Ectodermal cell (in vitro differentiated cells): ENCODE measurements at regions not wholly inside any gene's neighbourhood (a gene's known extent, or its start where the extent isn't known, plus 50 kb on each side); places are given as distances from the start of the nearest gene placed in this dataset.
"Not testable (repeated sequence)": the region's sequence is repeated elsewhere in the genome, so short reads cannot be mapped to it uniquely, and the experiment has no call there.

ENCODE experiments used
- H3K27ac ChIP-seq: 2 replicates; pipeline ENCODE4 v1.7.0; 2013; ENCODE audit warnings: mild to moderate bottlenecking, low read depth, low read length; ENCODE audit not compliant: insufficient read depth, poor library complexity, severe bottlenecking
- H3K27me3 ChIP-seq: 2 replicates; pipeline ENCODE4 v1.7.0; 2013; ENCODE audit warnings: mild to moderate bottlenecking, low read length; ENCODE audit not compliant: insufficient read depth, control insufficient read depth, poor library complexity, severe bottlenecking
- H3K36me3 ChIP-seq: one replicate; pipeline ENCODE4 v1.7.0; 2013; ENCODE audit warnings: low read length; ENCODE audit not compliant: control insufficient read depth, insufficient read depth
- H3K4me1 ChIP-seq: one replicate; pipeline ENCODE4 v1.7.0; 2013; ENCODE audit warnings: low read length; ENCODE audit not compliant: control insufficient read depth, insufficient read depth
- H3K4me3 ChIP-seq: 2 replicates; pipeline ENCODE4 v1.7.0; 2013; ENCODE audit warnings: low read depth, low read length, control low read depth; ENCODE audit not compliant: insufficient read depth
- H3K9me3 ChIP-seq: 2 replicates; pipeline ENCODE4 v1.7.0; 2013; ENCODE audit warnings: mild to moderate bottlenecking, low read length, moderate library complexity; ENCODE audit not compliant: control insufficient read depth
- WGBS, 2 experiments: methylation state at CpG; one replicate each; pipeline ENCODE4 v1.1.7; 2013; ENCODE audit warnings: missing lambda C conversion rate in 2 of 2; 5-methylcytosine and 5-hydroxymethylcytosine counted together

GRCh38 chr2:185984670-185985069 lies 246.1 kb downstream of the FSIP2 start:
- Histone ChIP-seq H3K4me3 (no peak overlapping the region), H3K27me3 (no peaks in the 10 kb centered on the region), H3K36me3 (no peaks in the 10 kb centered on the region), H3K4me1 (no peaks in the 10 kb centered on the region), H3K27ac (no peak overlapping the region), H3K9me3 (no peaks in the 10 kb centered on the region)
- WGBS, 2 experiments, result 88 to 89% methylated on average over 1 of the region's 1 CpG

GRCh38 chr2:185988907-185989306 lies 250.3 kb downstream of the FSIP2 start:
- not testable (repeated sequence) for H3K36me3 ChIP-seq, H3K27ac ChIP-seq, H3K4me1 ChIP-seq, H3K9me3 ChIP-seq, H3K4me3 ChIP-seq, H3K27me3 ChIP-seq
- 89 to 94% methylated on average over 5 of the region's 5 CpGs for WGBS, 2 experiments

- WGBS, 2 experiments, result 95 to 96% methylated on average over 5 to 6 of the region's 6 CpGs
- Histone ChIP-seq H3K4me3 (no peak overlapping the region), H3K36me3 (no peaks in the 10 kb centered on the region), H3K9me3 (no peaks in the 10 kb centered on the region), H3K27me3 (no peaks in the 10 kb centered on the region), H3K27ac (no peak overlapping the region), H3K4me1 (no peaks in the 10 kb centered on the region)
Observed at GRCh38 chr2:185990861-185991525, 252.4 kb downstream of the FSIP2 start.

- H3K36me3 ChIP-seq, result no peaks in the 10 kb centered on the region
- H3K9me3 ChIP-seq, result no peaks in the 10 kb centered on the region
- 93 to 94% methylated on average over 2 of the region's 2 CpGs for WGBS, 2 experiments
- H3K4me3 ChIP-seq, result no peak overlapping the region
- no peaks in the 10 kb centered on the region for H3K4me1 ChIP-seq
- H3K27me3 ChIP-seq, result no peaks in the 10 kb centered on the region
- H3K27ac ChIP-seq, result no peak overlapping the region
Observed at GRCh38 chr2:185998562-185999070, 260.0 kb downstream of the FSIP2 start.

- no peaks in the 10 kb centered on the region for H3K4me1 ChIP-seq
- H3K36me3 ChIP-seq, result no peaks in the 10 kb centered on the region
- H3K27ac ChIP-seq, result no peak overlapping the region
- H3K9me3 ChIP-seq, result no peaks in the 10 kb centered on the region
- H3K27me3 ChIP-seq, result no peaks in the 10 kb centered on the region
- no peak overlapping the region for H3K4me3 ChIP-seq
- 73 to 91% methylated on average over 2 of the region's 2 CpGs for WGBS, 2 experiments
Observed at GRCh38 chr2:186009341-186009740, 270.7 kb downstream of the FSIP2 start.

GRCh38 chr2:186017278-186017677 lies 278.7 kb downstream of the FSIP2 start:
- H3K27ac ChIP-seq, result no peak overlapping the region
- no peaks in the 10 kb centered on the region for H3K4me1 ChIP-seq
- H3K9me3 ChIP-seq, result no peaks in the 10 kb centered on the region
- WGBS, 2 experiments, result 92 to 93% methylated on average over 4 of the region's 4 CpGs
- H3K4me3 ChIP-seq, result no peak overlapping the region
- H3K36me3 ChIP-seq, result no peaks in the 10 kb centered on the region
- H3K27me3 ChIP-seq, result no peaks in the 10 kb centered on the region

- H3K9me3 ChIP-seq, result no peaks in the 10 kb centered on the region
- H3K4me1 ChIP-seq, result no peaks in the 10 kb centered on the region
- H3K27ac ChIP-seq, result no peak overlapping the region
- H3K36me3 ChIP-seq, result no peaks in the 10 kb centered on the region
- no peak overlapping the region for H3K4me3 ChIP-seq
- H3K27me3 ChIP-seq, result no peaks in the 10 kb centered on the region
Observed at GRCh38 chr2:186024921-186025320, 286.3 kb downstream of the FSIP2 start.

GRCh38 chr2:186027922-186028321 lies 289.3 kb downstream of the FSIP2 start:
- whole genome bisulfite sequencing, 2 experiments, result 94 to 95% methylated on average over 2 of the region's 2 CpGs
- Histone ChIP-seq H3K36me3 (no peaks in the 10 kb centered on the region), H3K27ac (no peak overlapping the region), H3K4me3 (no peak overlapping the region), H3K9me3 (no peaks in the 10 kb centered on the region), H3K27me3 (no peaks in the 10 kb centered on the region), H3K4me1 (no peaks in the 10 kb centered on the region)

GRCh38 chr2:186031229-186031628 lies 292.6 kb downstream of the FSIP2 start:
- Histone ChIP-seq H3K27me3 (no peaks in the 10 kb centered on the region), H3K4me3 (no peak overlapping the region), H3K9me3 (no peaks in the 10 kb centered on the region), H3K27ac (no peak overlapping the region), H3K4me1 (no peaks in the 10 kb centered on the region), H3K36me3 (no peaks in the 10 kb centered on the region)
- WGBS, 2 experiments, result 85 to 86% methylated on average over 1 of the region's 1 CpG

GRCh38 chr2:186032102-186032738 lies 293.6 kb downstream of the FSIP2 start:
- WGBS, 2 experiments, result 94 to 99% methylated on average over 2 of the region's 2 CpGs
- Histone ChIP-seq H3K36me3 (no peaks in the 10 kb centered on the region), H3K27ac (no peak overlapping the region)

More at GRCh38 chr2:186032102-186032738, 293.6 kb downstream of the FSIP2 start:
- Histone ChIP-seq H3K4me3 (no peak overlapping the region), H3K4me1 (no peaks in the 10 kb centered on the region), H3K9me3 (no peaks in the 10 kb centered on the region), H3K27me3 (no peaks in the 10 kb centered on the region)
